ENCODE measurements at regions not wholly inside any gene's neighbourhood (a gene's known extent, or its start where the extent isn't known, plus 50 kb on each side); places are given as distances from the start of the nearest gene placed in this dataset.
"Not testable (repeated sequence)": the region's sequence is repeated elsewhere in the genome, so short reads cannot be mapped to it uniquely, and the experiment has no call there.

- H3K4me3 ChIP-seq (ENCODE audit: low read depth, low read length), result no peak overlapping the region
- DNase-seq (ENCODE audit: low read depth, low spot score), result no peak
- ChIA-PET CTCF (no interaction called here), POLR2A (no interaction called here)
- TF ChIP-seq, protein P1, sequence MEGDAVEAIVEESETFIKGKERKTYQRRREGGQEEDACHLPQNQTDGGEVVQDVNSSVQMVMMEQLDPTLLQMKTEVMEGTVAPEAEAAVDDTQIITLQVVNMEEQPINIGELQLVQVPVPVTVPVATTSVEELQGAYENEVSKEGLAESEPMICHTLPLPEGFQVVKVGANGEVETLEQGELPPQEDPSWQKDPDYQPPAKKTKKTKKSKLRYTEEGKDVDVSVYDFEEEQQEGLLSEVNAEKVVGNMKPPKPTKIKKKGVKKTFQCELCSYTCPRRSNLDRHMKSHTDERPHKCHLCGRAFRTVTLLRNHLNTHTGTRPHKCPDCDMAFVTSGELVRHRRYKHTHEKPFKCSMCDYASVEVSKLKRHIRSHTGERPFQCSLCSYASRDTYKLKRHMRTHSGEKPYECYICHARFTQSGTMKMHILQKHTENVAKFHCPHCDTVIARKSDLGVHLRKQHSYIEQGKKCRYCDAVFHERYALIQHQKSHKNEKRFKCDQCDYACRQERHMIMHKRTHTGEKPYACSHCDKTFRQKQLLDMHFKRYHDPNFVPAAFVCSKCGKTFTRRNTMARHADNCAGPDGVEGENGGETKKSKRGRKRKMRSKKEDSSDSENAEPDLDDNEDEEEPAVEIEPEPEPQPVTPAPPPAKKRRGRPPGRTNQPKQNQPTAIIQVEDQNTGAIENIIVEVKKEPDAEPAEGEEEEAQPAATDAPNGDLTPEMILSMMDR (IDR thresholded peaks at IDR 0.05; ENCODE audit: insufficient read depth, low read length, missing control alignments), result no peak
Measured at GRCh38 chr11:129711760-129712159, 103.9 kb upstream of the TMEM45B start.

DNA sequence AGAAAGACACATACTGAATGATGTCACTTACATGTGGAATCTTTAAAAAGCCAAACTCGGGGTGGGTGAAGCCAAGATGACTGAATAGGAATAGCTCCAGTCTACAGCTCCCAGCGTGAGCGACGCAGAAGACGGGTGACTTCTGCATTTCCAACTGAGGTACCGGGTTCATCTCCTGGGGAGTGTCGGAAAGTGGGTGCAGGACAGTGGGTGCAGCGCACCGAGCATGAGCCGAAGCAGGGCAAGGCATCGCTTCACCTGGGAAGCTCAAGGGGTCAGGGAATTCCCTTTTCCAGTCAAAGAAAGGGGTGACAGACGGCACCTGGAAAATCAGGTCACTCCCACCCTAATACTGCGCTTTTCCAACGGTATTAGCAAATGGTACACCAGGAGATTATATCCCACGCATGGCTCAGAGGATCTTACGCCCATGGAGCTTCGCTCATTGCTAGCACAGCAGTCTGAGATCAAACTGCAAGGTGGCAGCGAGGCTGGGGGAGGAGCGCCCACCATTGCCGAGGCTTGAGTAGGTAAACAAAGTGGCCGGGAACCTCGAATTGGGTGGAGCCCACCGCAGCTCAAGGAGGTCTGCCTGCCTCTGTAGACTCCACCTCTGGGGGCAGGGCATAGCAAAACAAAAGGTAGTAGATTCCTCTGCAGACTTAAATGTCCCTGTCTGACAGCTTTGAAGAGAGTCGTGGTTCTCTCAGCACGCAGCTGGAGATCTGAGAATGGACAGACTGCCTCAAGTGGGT, 103.0 kb upstream of the TMEM45B start:
- POLR2A ChIA-PET; DNase-seq (ENCODE audit: low read depth, low spot score); CTCF ChIA-PET; H3K4me3 ChIP-seq (ENCODE audit: low read depth, low read length): not testable (repeated sequence)

- TF ChIP-seq, protein P1 (IDR thresholded peaks at IDR 0.05; ENCODE audit: insufficient read depth, low read length, missing control alignments), result no peak
- CTCF ChIA-PET, result no interaction called here
- DNase-seq (ENCODE audit: low read depth, low spot score), result no peak
- POLR2A ChIA-PET, result no interaction called here
- no peak overlapping the region for H3K4me3 ChIP-seq (ENCODE audit: low read depth, low read length)
Measured at GRCh38 chr11:129719037-129719436, 96.6 kb upstream of the TMEM45B start.

- CTCF ChIA-PET, result no interaction called here
- TF ChIP-seq, protein P1 (IDR thresholded peaks at IDR 0.05; ENCODE audit: insufficient read depth, low read length, missing control alignments), result no peak
- H3K4me3 ChIP-seq (ENCODE audit: low read depth, low read length), result no peak overlapping the region
- no peak for DNase-seq (ENCODE audit: low read depth, low spot score)
- POLR2A ChIA-PET, result no interaction called here
Measured at GRCh38 chr11:129720156-129720555, 95.5 kb upstream of the TMEM45B start.

- DNase-seq (ENCODE audit: low read depth, low spot score), result no peak
- H3K4me3 ChIP-seq (ENCODE audit: low read depth, low read length), result no peak overlapping the region
- TF ChIP-seq, protein P1 (IDR thresholded peaks at IDR 0.05; ENCODE audit: insufficient read depth, low read length, missing control alignments), result no peak
- ChIA-PET POLR2A (no interaction called here), CTCF (no interaction called here)
Measured at GRCh38 chr11:129720994-129721393, 94.7 kb upstream of the TMEM45B start.

- ChIA-PET POLR2A (no interaction called here), CTCF (interaction anchor here (1.7 kb wide), 1 partner anchor 21 kb away, joined by 4 read pairs; no protein-coding TSS in a partner anchor)
- H3K4me3 ChIP-seq (ENCODE audit: low read depth, low read length), result no peak overlapping the region
- TF ChIP-seq, protein P1 (IDR thresholded peaks at IDR 0.05; ENCODE audit: insufficient read depth, low read length, missing control alignments), result no peak
- no peak for DNase-seq (ENCODE audit: low read depth, low spot score)
Measured at GRCh38 chr11:129721685-129722084, 94.0 kb upstream of the TMEM45B start.

DNA sequence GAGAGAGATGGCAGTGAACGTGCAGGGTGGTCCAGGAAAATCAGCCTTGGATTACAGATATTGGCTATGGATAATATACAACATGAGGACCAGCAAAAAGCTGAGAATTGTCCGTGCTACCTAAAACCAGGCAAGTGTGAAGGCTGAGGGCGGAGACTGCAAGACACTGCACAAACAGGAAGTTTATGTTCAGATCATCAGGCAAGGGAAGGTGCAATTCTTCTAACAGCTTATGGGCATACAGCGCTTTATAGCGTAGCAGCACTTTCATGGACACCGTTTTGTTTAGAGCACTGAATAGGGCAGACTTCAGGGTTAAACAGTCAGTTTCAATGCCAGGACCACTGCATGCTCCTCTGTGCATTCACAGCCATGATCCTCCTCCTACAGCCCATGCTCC, 93.1 kb upstream of the TMEM45B start:
- no peak for DNase-seq (ENCODE audit: low read depth, low spot score)
- ChIA-PET POLR2A (no interaction called here), CTCF (interaction anchor here (1.7 kb wide), 1 partner anchor 20 kb away, joined by 4 read pairs; no protein-coding TSS in a partner anchor)
- TF ChIP-seq, protein P1 (IDR thresholded peaks at IDR 0.05; ENCODE audit: insufficient read depth, low read length, missing control alignments), result no peak
- H3K4me3 ChIP-seq (ENCODE audit: low read depth, low read length), result no peak overlapping the region
